ENCODE measurements at regions not wholly inside any gene's neighbourhood (a gene's known extent, or its start where the extent isn't known, plus 50 kb on each side); places are given as distances from the start of the nearest gene placed in this dataset.

GRCh38 chr1:39146681-39147080 is 57.8 kb upstream of the MACF1 start:
- H3K4me3 ChIP-seq (ENCODE audit: low read depth, low read length): no peak overlapping the region
- no peak for TF ChIP-seq ZXDB (tag by site-specific recombination; IDR thresholded peaks at IDR 0.05)
- no peak for TF ChIP-seq ZNF488 (tag by site-specific recombination; IDR thresholded peaks at IDR 0.05)
- TF ChIP-seq ZNF624 (tag by site-specific recombination; IDR thresholded peaks at IDR 0.05): no peak
- no peak for TF ChIP-seq ZNF202 (tag by site-specific recombination; IDR thresholded peaks at IDR 0.05; ENCODE audit: borderline replicate concordance)
- no peak for TF ChIP-seq YY1 (tag by site-specific recombination; IDR thresholded peaks at IDR 0.05)
- no peak for TF ChIP-seq ZNF76 (tag by site-specific recombination; IDR thresholded peaks at IDR 0.05; ENCODE audit: borderline replicate concordance, low read depth)
- TF ChIP-seq, protein P1, sequence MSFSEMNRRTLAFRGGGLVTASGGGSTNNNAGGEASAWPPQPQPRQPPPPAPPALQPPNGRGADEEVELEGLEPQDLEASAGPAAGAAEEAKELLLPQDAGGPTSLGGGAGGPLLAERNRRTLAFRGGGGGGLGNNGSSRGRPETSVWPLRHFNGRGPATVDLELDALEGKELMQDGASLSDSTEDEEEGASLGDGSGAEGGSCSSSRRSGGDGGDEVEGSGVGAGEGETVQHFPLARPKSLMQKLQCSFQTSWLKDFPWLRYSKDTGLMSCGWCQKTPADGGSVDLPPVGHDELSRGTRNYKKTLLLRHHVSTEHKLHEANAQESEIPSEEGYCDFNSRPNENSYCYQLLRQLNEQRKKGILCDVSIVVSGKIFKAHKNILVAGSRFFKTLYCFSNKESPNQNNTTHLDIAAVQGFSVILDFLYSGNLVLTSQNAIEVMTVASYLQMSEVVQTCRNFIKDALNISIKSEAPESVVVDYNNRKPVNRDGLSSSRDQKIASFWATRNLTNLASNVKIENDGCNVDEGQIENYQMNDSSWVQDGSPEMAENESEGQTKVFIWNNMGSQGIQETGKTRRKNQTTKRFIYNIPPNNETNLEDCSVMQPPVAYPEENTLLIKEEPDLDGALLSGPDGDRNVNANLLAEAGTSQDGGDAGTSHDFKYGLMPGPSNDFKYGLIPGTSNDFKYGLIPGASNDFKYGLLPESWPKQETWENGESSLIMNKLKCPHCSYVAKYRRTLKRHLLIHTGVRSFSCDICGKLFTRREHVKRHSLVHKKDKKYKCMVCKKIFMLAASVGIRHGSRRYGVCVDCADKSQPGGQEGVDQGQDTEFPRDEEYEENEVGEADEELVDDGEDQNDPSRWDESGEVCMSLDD (tag by site-specific recombination; IDR thresholded peaks at IDR 0.05): no peak
- no peak for TF ChIP-seq ZNF341 (tag by site-specific recombination; IDR thresholded peaks at IDR 0.05; ENCODE audit: low read depth)
- TF ChIP-seq ZNF140 (tag by site-specific recombination; IDR thresholded peaks at IDR 0.05): no peak
- TF ChIP-seq, protein P2, sequence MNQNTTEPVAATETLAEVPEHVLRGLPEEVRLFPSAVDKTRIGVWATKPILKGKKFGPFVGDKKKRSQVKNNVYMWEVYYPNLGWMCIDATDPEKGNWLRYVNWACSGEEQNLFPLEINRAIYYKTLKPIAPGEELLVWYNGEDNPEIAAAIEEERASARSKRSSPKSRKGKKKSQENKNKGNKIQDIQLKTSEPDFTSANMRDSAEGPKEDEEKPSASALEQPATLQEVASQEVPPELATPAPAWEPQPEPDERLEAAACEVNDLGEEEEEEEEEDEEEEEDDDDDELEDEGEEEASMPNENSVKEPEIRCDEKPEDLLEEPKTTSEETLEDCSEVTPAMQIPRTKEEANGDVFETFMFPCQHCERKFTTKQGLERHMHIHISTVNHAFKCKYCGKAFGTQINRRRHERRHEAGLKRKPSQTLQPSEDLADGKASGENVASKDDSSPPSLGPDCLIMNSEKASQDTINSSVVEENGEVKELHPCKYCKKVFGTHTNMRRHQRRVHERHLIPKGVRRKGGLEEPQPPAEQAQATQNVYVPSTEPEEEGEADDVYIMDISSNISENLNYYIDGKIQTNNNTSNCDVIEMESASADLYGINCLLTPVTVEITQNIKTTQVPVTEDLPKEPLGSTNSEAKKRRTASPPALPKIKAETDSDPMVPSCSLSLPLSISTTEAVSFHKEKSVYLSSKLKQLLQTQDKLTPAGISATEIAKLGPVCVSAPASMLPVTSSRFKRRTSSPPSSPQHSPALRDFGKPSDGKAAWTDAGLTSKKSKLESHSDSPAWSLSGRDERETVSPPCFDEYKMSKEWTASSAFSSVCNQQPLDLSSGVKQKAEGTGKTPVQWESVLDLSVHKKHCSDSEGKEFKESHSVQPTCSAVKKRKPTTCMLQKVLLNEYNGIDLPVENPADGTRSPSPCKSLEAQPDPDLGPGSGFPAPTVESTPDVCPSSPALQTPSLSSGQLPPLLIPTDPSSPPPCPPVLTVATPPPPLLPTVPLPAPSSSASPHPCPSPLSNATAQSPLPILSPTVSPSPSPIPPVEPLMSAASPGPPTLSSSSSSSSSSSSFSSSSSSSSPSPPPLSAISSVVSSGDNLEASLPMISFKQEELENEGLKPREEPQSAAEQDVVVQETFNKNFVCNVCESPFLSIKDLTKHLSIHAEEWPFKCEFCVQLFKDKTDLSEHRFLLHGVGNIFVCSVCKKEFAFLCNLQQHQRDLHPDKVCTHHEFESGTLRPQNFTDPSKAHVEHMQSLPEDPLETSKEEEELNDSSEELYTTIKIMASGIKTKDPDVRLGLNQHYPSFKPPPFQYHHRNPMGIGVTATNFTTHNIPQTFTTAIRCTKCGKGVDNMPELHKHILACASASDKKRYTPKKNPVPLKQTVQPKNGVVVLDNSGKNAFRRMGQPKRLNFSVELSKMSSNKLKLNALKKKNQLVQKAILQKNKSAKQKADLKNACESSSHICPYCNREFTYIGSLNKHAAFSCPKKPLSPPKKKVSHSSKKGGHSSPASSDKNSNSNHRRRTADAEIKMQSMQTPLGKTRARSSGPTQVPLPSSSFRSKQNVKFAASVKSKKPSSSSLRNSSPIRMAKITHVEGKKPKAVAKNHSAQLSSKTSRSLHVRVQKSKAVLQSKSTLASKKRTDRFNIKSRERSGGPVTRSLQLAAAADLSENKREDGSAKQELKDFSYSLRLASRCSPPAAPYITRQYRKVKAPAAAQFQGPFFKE (tag by site-specific recombination; IDR thresholded peaks at IDR 0.05; ENCODE audit: borderline replicate concordance): no peak
- TF ChIP-seq BCL6B (tag by site-specific recombination; IDR thresholded peaks at IDR 0.05): no peak
- TF ChIP-seq ZNF248 (tag by site-specific recombination; IDR thresholded peaks at IDR 0.05): no peak
- TF ChIP-seq, protein P3, sequence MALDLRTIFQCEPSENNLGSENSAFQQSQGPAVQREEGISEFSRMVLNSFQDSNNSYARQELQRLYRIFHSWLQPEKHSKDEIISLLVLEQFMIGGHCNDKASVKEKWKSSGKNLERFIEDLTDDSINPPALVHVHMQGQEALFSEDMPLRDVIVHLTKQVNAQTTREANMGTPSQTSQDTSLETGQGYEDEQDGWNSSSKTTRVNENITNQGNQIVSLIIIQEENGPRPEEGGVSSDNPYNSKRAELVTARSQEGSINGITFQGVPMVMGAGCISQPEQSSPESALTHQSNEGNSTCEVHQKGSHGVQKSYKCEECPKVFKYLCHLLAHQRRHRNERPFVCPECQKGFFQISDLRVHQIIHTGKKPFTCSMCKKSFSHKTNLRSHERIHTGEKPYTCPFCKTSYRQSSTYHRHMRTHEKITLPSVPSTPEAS (tag by site-specific recombination; IDR thresholded peaks at IDR 0.05): no peak
- no peak for TF ChIP-seq AEBP2 (tag by site-specific recombination; IDR thresholded peaks at IDR 0.05; ENCODE audit: borderline replicate concordance)
- TF ChIP-seq ZNF114 (tag by site-specific recombination; IDR thresholded peaks at IDR 0.05): no peak
- no peak for TF ChIP-seq ZNF501 (tag by site-specific recombination; IDR thresholded peaks at IDR 0.05)
- ChIA-PET POLR2A (no interaction called here), CTCF (no interaction called here)
- no peak overlapping the region for H3K27ac ChIP-seq (ENCODE audit: extremely low read depth, low read depth, low read length)
- H3K9me3 ChIP-seq (ENCODE audit: control insufficient read depth, insufficient read depth, low read depth, low read length): no peaks in the 10 kb centered on the region
- no peaks in the 10 kb centered on the region for H3K36me3 ChIP-seq (ENCODE audit: control insufficient read depth in 2 of 2, insufficient read depth in 1 of 2, low read length in 2 of 2)
- peaks cover 7% of the 10 kb centered on the region; the same call in 1 of the 2 replicates for H3K4me1 ChIP-seq (ENCODE audit: control insufficient read depth, insufficient read depth, low read length)
